ENCODE measurements at regions not wholly inside any gene's neighbourhood (a gene's known extent, or its start where the extent isn't known, plus 50 kb on each side); places are given as distances from the start of the nearest gene placed in this dataset.

DNA sequence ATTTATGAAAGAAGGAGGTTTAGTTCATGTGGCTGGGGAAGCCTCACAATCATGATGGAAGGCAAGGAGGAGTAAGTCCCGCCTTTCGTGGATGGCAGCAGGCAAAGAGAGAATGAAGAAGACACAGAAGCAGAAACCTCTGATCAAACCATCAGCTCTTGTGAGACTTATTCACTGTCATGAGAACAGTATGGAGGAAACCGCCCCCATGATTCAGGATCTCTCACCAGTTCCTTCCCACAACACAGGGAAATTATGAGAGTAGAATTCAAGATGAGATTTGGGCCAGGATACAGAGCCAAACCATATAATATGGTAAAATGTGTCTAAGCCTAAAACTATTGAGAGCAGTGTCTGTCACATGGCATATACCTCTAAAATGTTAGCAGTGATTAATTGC, 503.8 kb upstream of the CCDC179 start:
- no peak for TF ChIP-seq EZH2 (IDR thresholded peaks at IDR 0.05; ENCODE audit: insufficient read depth, poor library complexity, severe bottlenecking)
- no peak for TF ChIP-seq EZH2phosphoT487 (IDR thresholded peaks at IDR 0.05; ENCODE audit: insufficient read depth, low read depth)

Data from GM23248 (cell line).